ENCODE measurements at regions not wholly inside any gene's neighbourhood (a gene's known extent, or its start where the extent isn't known, plus 50 kb on each side); places are given as distances from the start of the nearest gene placed in this dataset.

- TF ChIP-seq ZNF384 (IDR thresholded peaks at IDR 0.05), result no peak
- TF ChIP-seq HDGF (IDR thresholded peaks at IDR 0.05; ENCODE audit: borderline replicate concordance), result no peak
- no peak for TF ChIP-seq BHLHE40 (IDR thresholded peaks at IDR 0.05; ENCODE audit: borderline replicate concordance)
- TF ChIP-seq FOXM1 (IDR thresholded peaks at IDR 0.05; ENCODE audit: borderline replicate concordance), result no peak
- TF ChIP-seq SP1 (IDR thresholded peaks at IDR 0.05), result no peak
- no peak for TF ChIP-seq TARDBP (IDR thresholded peaks at IDR 0.05)
- no peak for TF ChIP-seq L3MBTL2 (conservative IDR thresholded peaks at IDR 0.05)
Measured at GRCh38 chr12:13499008-13499407, 302.5 kb downstream of the EMP1 start.

All from HEK293T (cell line).